HepG2 (cell line): ENCODE measurements at regions not wholly inside any gene's neighbourhood (a gene's known extent, or its start where the extent isn't known, plus 50 kb on each side); places are given as distances from the start of the nearest gene placed in this dataset.

Experiments
- ATAC-seq: fragments of 200-7000 bp; cut with Tn5 transposase; 3 replicates; pipeline ENCODE4 v1.9.1; 2020; ENCODE audit warnings: mild to moderate bottlenecking, moderate library complexity
- BruUV-seq: library from RNA; stranded (reverse); fragments of 400-500 nt; replicated peaks from 2 replicates; lab custom pipeline; 2021; lab: Mats Ljungman, UMichigan
- CTCF ChIA-PET: fragments of 300-600 bp; formaldehyde crosslinking; extraction: SDS; loops from one replicate; lab custom pipeline; 2021; ENCODE audit warnings: low total read pairs, inconsistent platforms, low intra/inter-chr PET ratio; lab: Yijun Ruan, JAX
- POLR2A ChIA-PET: fragments of 350-600 bp; sonication (Branson Sonifier 250); formaldehyde crosslinking; loops from one replicate; lab custom pipeline; 2020; ENCODE audit warnings: antibody characterized with exemption, inconsistent platforms; lab: Yijun Ruan, JAX
- DNase-seq: peaks from one replicate; pipeline ENCODE4 v3.0.0-alpha.2; 2015; ENCODE audit warnings: low spot score
- FAIRE-seq: peaks from 3 replicates; lab custom pipeline; 2011; peaks lifted over from hg19 to GRCh38; lab: Jason Lieb, UNC
- H2AFZ ChIP-seq: one replicate; pipeline ENCODE4 v1.6.1; 2011; ENCODE audit warnings: low read length, inconsistent platforms
- H3K27ac ChIP-seq: fragments of 300-600 bp; 3 replicates; pipeline ENCODE4 v1.8.0; 2011; ENCODE audit warnings: mixed run types, mild to moderate bottlenecking, mixed read lengths, low read length, inconsistent platforms; ENCODE audit not compliant: insufficient read depth; ENCODE audit errors: extremely low read length
- H3K27me3 ChIP-seq, 2 experiments: fragments of 200-600 bp in 1 of 2; 2 replicates in 1 of 2; 3 replicates in 1 of 2; pipeline versions ENCODE4 v1.6.0 to v1.8.0; 2011; ENCODE audit warnings: low read length in 2 of 2, mild to moderate bottlenecking in 2 of 2, moderate library complexity in 2 of 2, inconsistent platforms in 1 of 2; ENCODE audit not compliant: insufficient read depth in 2 of 2, control insufficient read depth in 1 of 2
- H3K36me3 ChIP-seq, 2 experiments: fragments of 200-600 bp in 1 of 2; replicated peaks in 1 of 2; 2 replicates in 1 of 2; 3 replicates in 1 of 2; pipeline versions ENCODE4 v1.5.1 to v1.8.0; 2011; ENCODE audit warnings: low read length in 2 of 2, inconsistent platforms in 1 of 2; ENCODE audit not compliant: insufficient read depth in 2 of 2, control insufficient read depth in 1 of 2
- H3K4me1 ChIP-seq: 2 replicates; pipeline ENCODE4 v1.5.1; 2012; ENCODE audit warnings: low read length, inconsistent platforms; ENCODE audit not compliant: insufficient read depth
- H3K4me2 ChIP-seq: 2 replicates; pipeline ENCODE4 v1.6.0; 2011; ENCODE audit warnings: low read depth, low read length, inconsistent platforms
- H3K4me3 ChIP-seq, 3 experiments: fragments of 200-600 bp in 1 of 3; sonication (generic), shearing (Covaris generic) in 1 of 3; replicated peaks in 1 of 3; 2 replicates each; pipeline ENCODE4 v1.5.1; 2011 to 2016; ENCODE audit warnings: low read length in 3 of 3, inconsistent platforms in 2 of 3, low read depth in 2 of 3, mild to moderate bottlenecking in 2 of 3, control low read depth in 1 of 3, mixed read lengths in 1 of 3; ENCODE audit not compliant: insufficient read depth in 1 of 3
- H3K79me2 ChIP-seq: one replicate; pipeline ENCODE4 v1.6.1; 2011; ENCODE audit warnings: low read length, inconsistent platforms; ENCODE audit not compliant: insufficient read depth
- H3K9ac ChIP-seq: 2 replicates; pipeline ENCODE4 v1.6.0; 2011; ENCODE audit warnings: mild to moderate bottlenecking, low read depth, low read length, inconsistent platforms; ENCODE audit not compliant: insufficient read depth
- H3K9me3 ChIP-seq: 2 replicates; pipeline ENCODE4 v1.5.1; 2012; ENCODE audit warnings: mild to moderate bottlenecking, low read length
- H4K20me1 ChIP-seq: 2 replicates; pipeline ENCODE4 v1.6.0; 2011; ENCODE audit warnings: inconsistent platforms, mild to moderate bottlenecking, low read length, moderate library complexity; ENCODE audit not compliant: insufficient read depth
- ASH2L ChIP-seq: fragments of 300-600, 200-600 bp; sonication (generic); IDR thresholded peaks from 2 replicates; pipeline ENCODE4 v1.7.0; 2017; ENCODE audit warnings: low read depth, mild to moderate bottlenecking, moderate library complexity, mixed read lengths, low read length; ENCODE audit not compliant: insufficient read length
- CBX2 ChIP-seq, 2 experiments: fragments of 200-600 bp in 1 of 2; sonication (generic); formaldehyde crosslinking in 1 of 2; IDR thresholded peaks; 2 replicates each; pipeline versions ENCODE4 v1.7.0 to v1.8.1; 2018 to 2022; ENCODE audit warnings: low read depth in 2 of 2, low read length in 1 of 2, mild to moderate bottlenecking in 1 of 2, missing genetic modification reagents in 1 of 2
- ELF3 ChIP-seq: IDR thresholded peaks from 2 replicates; pipeline ENCODE4 v1.6.1; 2016; ENCODE audit warnings: missing genetic modification reagents, missing compliant biosample characterization
- ETV5 ChIP-seq: IDR thresholded peaks from 2 replicates; pipeline ENCODE4 v1.6.1; 2018; ENCODE audit warnings: missing biosample characterization, missing genetic modification reagents, inconsistent platforms, borderline replicate concordance
- HCFC1 ChIP-seq: fragments of 150-350 bp; IDR thresholded peaks from 2 replicates; pipeline ENCODE4 v1.6.1; 2014; ENCODE audit warnings: low read depth, low read length
- HHEX ChIP-seq: IDR thresholded peaks from 2 replicates; pipeline ENCODE4 v1.6.1; 2016; ENCODE audit warnings: control low read depth
- MAFF ChIP-seq: IDR thresholded peaks from 2 replicates; pipeline ENCODE4 v1.6.1; 2011; ENCODE audit warnings: low read depth, low read length, improper control_type of control experiment
- MED13 ChIP-seq: sonication (generic); formaldehyde crosslinking; IDR thresholded peaks from 2 replicates; pipeline ENCODE4 v1.5.0; 2020; ENCODE audit warnings: missing genetic modification reagents
- MYPOP ChIP-seq: sonication (generic); formaldehyde crosslinking; IDR thresholded peaks from 2 replicates; pipeline ENCODE4 v1.8.1; 2023; ENCODE audit warnings: mild to moderate bottlenecking, moderate library complexity, missing genetic modification reagents
- RARA ChIP-seq: IDR thresholded peaks from 2 replicates; pipeline ENCODE4 v1.6.1; 2016; ENCODE audit warnings: missing genetic modification reagents, missing compliant biosample characterization
- RFXANK ChIP-seq: IDR thresholded peaks from 2 replicates; pipeline ENCODE4 v1.6.1; 2016
- SOX5 ChIP-seq: IDR thresholded peaks from 2 replicates; pipeline ENCODE4 v1.6.1; 2016; ENCODE audit warnings: borderline replicate concordance
- TAF15 ChIP-seq: fragments of 200-400 bp; formaldehyde crosslinking; IDR thresholded peaks from one replicate; pipeline ENCODE4 v1.6.1; 2018; ENCODE audit warnings: mild to moderate bottlenecking, low read depth, low read length; ENCODE audit not compliant: poor library complexity, severe bottlenecking
- UBTF ChIP-seq: sonication (generic); formaldehyde crosslinking; IDR thresholded peaks from 2 replicates; pipeline ENCODE4 v1.4.0; 2020; ENCODE audit warnings: mild to moderate bottlenecking, missing genetic modification reagents
- ZBTB8A ChIP-seq: sonication (generic); formaldehyde crosslinking; IDR thresholded peaks from 2 replicates; pipeline ENCODE4 v1.4.0; 2020; ENCODE audit warnings: mild to moderate bottlenecking, low read depth, missing genetic modification reagents, borderline replicate concordance
- ZC3H13 ChIP-seq: sonication (generic); formaldehyde crosslinking; IDR thresholded peaks from 2 replicates; pipeline ENCODE4 v1.8.1; 2023; ENCODE audit warnings: mild to moderate bottlenecking, missing genetic modification reagents, moderate library complexity
- ZHX1 ChIP-seq: sonication (generic); formaldehyde crosslinking; IDR thresholded peaks from 2 replicates; pipeline ENCODE4 v1.8.1; 2022; ENCODE audit warnings: low read depth, mild to moderate bottlenecking, missing genetic modification reagents
- ZNF282 ChIP-seq: fragments of 450-650 bp; IDR thresholded peaks from 2 replicates; pipeline ENCODE4 v1.6.1; 2018; ENCODE audit not compliant: partially characterized antibody
- ZNF576 ChIP-seq: sonication (generic); formaldehyde crosslinking; IDR thresholded peaks from 2 replicates; pipeline ENCODE4 v1.4.0; 2020; ENCODE audit warnings: mild to moderate bottlenecking, missing genetic modification reagents
- ZNF879 ChIP-seq: sonication (generic); formaldehyde crosslinking; IDR thresholded peaks from 2 replicates; pipeline ENCODE4 v1.8.1; 2023; ENCODE audit warnings: missing genetic modification reagents
- WGBS: methylation state at CpG from one replicate; pipeline ENCODE4 v1.1.6; 2017; ENCODE audit warnings: low lambda C conversion rate; 5-methylcytosine and 5-hydroxymethylcytosine counted together
- in situ Hi-C: cut with HindIII; loops from 2 replicates; pipeline ENCODE4 v1.10.0; 2017; ENCODE audit warnings: low pct_unique_long_range_greater_than_20kb; ENCODE audit not compliant: extremely low pct_ligation_motif_present
- intact Hi-C: fragments of 100-400 bp; cut with micrococcal nuclease; formaldehyde crosslinking; loops from one replicate; pipeline ENCODE4 v1.10.0; 2022; ENCODE audit not compliant: unreplicated experiment

GRCh38 chr9:81759680-81760215 lies 70.4 kb upstream of the TLE1 start:
- H3K4me1 ChIP-seq, result no peaks in the 10 kb centered on the region
- H3K4me2 ChIP-seq, result no peak overlapping the region
- in situ Hi-C loops, result no loop called here
- no TSS peak for BruUV-seq
- intact Hi-C loops, result loop anchor here (5.0 kb wide), 1 partner anchor 377 kb away; no protein-coding TSS in a partner anchor
- peak; percentile 53 for DNase-seq
- CTCF ChIA-PET, result no interaction called here
- H3K36me3 ChIP-seq, result no peaks in the 10 kb centered on the region
- no peaks in the 10 kb centered on the region for H3K79me2 ChIP-seq
- no peaks in the 10 kb centered on the region for H3K9me3 ChIP-seq
- FAIRE-seq, result no peak
- peak; percentile 47; the same call in 1 of the 3 replicates for ATAC-seq
- H2AFZ ChIP-seq, result no peak overlapping the region
- no peak overlapping the region for H3K27ac ChIP-seq
- 32% methylated on average over 5 of the region's 5 CpGs for WGBS
- H3K27me3 ChIP-seq, result peaks cover 0 to 3% of the 10 kb centered on the region in 2 experiments; a peak in 1 of 5 replicates
- H4K20me1 ChIP-seq, result no peaks in the 10 kb centered on the region
- POLR2A ChIA-PET, result no interaction called here
- no peak overlapping the region for H3K9ac ChIP-seq
- H3K4me3 ChIP-seq, result no peak overlapping the region
- TF ChIP-seq TAF15, result no peak
- no peak for TF ChIP-seq ZBTB8A
- TF ChIP-seq RARA (CRISPR knock-in tag), result 0 out of 2 replicates have a peak, but pooled peaks have one; percentile 33
- TF ChIP-seq CBX2 (IDR thresholded peaks at IDR 0.05; ENCODE audit: low read depth, low read length), result no peak
- no peak for TF ChIP-seq CBX2 (CRISPR knock-in tag; IDR thresholded peaks at IDR 0.05; ENCODE audit: low read depth)
- no peak for TF ChIP-seq MYPOP (CRISPR knock-in tag)
- TF ChIP-seq ZNF576 (CRISPR knock-in tag), result no peak
- no peak for TF ChIP-seq ELF3 (CRISPR knock-in tag)
- TF ChIP-seq HHEX (CRISPR knock-in tag), result no peak
- no peak for TF ChIP-seq MED13
- peak; percentile 50; the same call in 1 of the 2 replicates for TF ChIP-seq ETV5
- TF ChIP-seq HCFC1, result no peak
- no peak for TF ChIP-seq ZNF879 (CRISPR knock-in tag)
- TF ChIP-seq SOX5 (CRISPR knock-in tag), result peak; percentile 44; the same call in 1 of the 2 replicates
- no peak for TF ChIP-seq ZNF282
- TF ChIP-seq ZC3H13 (CRISPR knock-in tag), result no peak
- TF ChIP-seq MAFF, result no peak
- no peak for TF ChIP-seq ASH2L
- no peak for TF ChIP-seq UBTF (CRISPR knock-in tag)
- TF ChIP-seq RFXANK (CRISPR knock-in tag), result no peak
- TF ChIP-seq ZHX1 (CRISPR knock-in tag), result no peak
